Naive thymus-derived CD4-positive, alpha-beta T cell (primary cell): ENCODE measurements at regions not wholly inside any gene's neighbourhood (a gene's known extent, or its start where the extent isn't known, plus 50 kb on each side); places are given as distances from the start of the nearest gene placed in this dataset.
A peak's percentile ranks its signal among the peaks of the same experiment; 100 is the strongest.

ENCODE experiments used
- ATAC-seq: fragments of 150-1000 bp; cut with Tn5 transposase; 2 replicates; pipeline ENCODE4 v1.10.0; 2021; ENCODE audit warnings: mild to moderate bottlenecking, moderate library complexity
- CTCF ChIA-PET: fragments of 350-600 bp; sonication (Branson Sonifier 250); formaldehyde crosslinking; loops from one replicate; lab custom pipeline; 2021; ENCODE audit warnings: antibody characterized with exemption; lab: Charles Lee
- POLR2A ChIA-PET: fragments of 350-600 bp; sonication (Branson Sonifier 250); formaldehyde crosslinking; loops from one replicate; lab custom pipeline; 2021; ENCODE audit warnings: antibody characterized with exemption, inconsistent platforms; lab: Charles Lee
- DNase-seq, 9 donors: peaks; one replicate each; pipeline versions ENCODE4 v3.0.0 to v3.0.0-alpha.2; 2020 to 2022; ENCODE audit warnings: mixed read lengths in 1 of 9
- H3K27ac ChIP-seq: one replicate; pipeline ENCODE4 v1.7.0; 2013; ENCODE audit warnings: mild to moderate bottlenecking, low read depth, low read length, moderate library complexity
- H3K27me3 ChIP-seq, 2 donors: one replicate each; pipeline ENCODE4 v1.7.0; 2013; ENCODE audit warnings: low read length in 2 of 2, mild to moderate bottlenecking in 2 of 2, moderate library complexity in 2 of 2; ENCODE audit not compliant: control insufficient read depth in 2 of 2, insufficient read depth in 2 of 2
- H3K36me3 ChIP-seq, 3 experiments: 1 replicate in 2 of 3; 2 replicates in 1 of 3; pipeline ENCODE4 v1.7.0; 2013; ENCODE audit warnings: low read length in 3 of 3, mild to moderate bottlenecking in 3 of 3, moderate library complexity in 1 of 3; ENCODE audit not compliant: insufficient read depth in 3 of 3, control insufficient read depth in 2 of 3
- H3K4me1 ChIP-seq, 2 donors: one replicate each; pipeline ENCODE4 v1.7.0; 2013; ENCODE audit warnings: low read length in 2 of 2, mild to moderate bottlenecking in 2 of 2, moderate library complexity in 1 of 2; ENCODE audit not compliant: control insufficient read depth in 2 of 2, insufficient read depth in 2 of 2
- H3K4me3 ChIP-seq: 2 replicates; pipeline ENCODE4 v1.7.0; 2013; ENCODE audit warnings: mild to moderate bottlenecking, low read length
- H3K9me3 ChIP-seq, 3 experiments: 1 replicate in 2 of 3; 2 replicates in 1 of 3; pipeline ENCODE4 v1.7.0; 2013; ENCODE audit warnings: low read length in 3 of 3; ENCODE audit not compliant: control insufficient read depth in 2 of 3
- H3K27ac Mint-ChIP-seq, 9 donors: one replicate each; pipeline ENCODE4 v1.8.0; 2020 to 2022; ENCODE audit warnings: mixed read lengths in 9 of 9, mild to moderate bottlenecking in 8 of 9, moderate library complexity in 5 of 9, inconsistent platforms in 2 of 9
- H3K27me3 Mint-ChIP-seq, 5 donors: one replicate each; pipeline ENCODE4 v1.8.0; 2021 to 2022; ENCODE audit warnings: mixed read lengths in 5 of 5, mild to moderate bottlenecking in 1 of 5
- H3K36me3 Mint-ChIP-seq, 5 donors: one replicate each; pipeline ENCODE4 v1.8.0; 2020 to 2022; ENCODE audit warnings: mixed read lengths in 5 of 5, mild to moderate bottlenecking in 3 of 5, inconsistent platforms in 1 of 5
- H3K4me1 Mint-ChIP-seq, 7 donors: one replicate each; pipeline ENCODE4 v1.8.0; 2020 to 2022; ENCODE audit warnings: mixed read lengths in 7 of 7, mild to moderate bottlenecking in 3 of 7, inconsistent platforms in 1 of 7
- H3K4me3 Mint-ChIP-seq, 10 donors: one replicate each; pipeline ENCODE4 v1.8.0; 2020 to 2022; ENCODE audit warnings: mild to moderate bottlenecking in 10 of 10, mixed read lengths in 10 of 10, moderate library complexity in 6 of 10, inconsistent platforms in 2 of 10
- H3K9me3 Mint-ChIP-seq, 11 donors: one replicate each; pipeline ENCODE4 v1.8.0; 2020 to 2022; ENCODE audit warnings: mixed read lengths in 11 of 11, mild to moderate bottlenecking in 4 of 11, inconsistent platforms in 1 of 11, moderate library complexity in 1 of 11
- intact Hi-C, 2 donors: fragments of 100-400 bp; cut with micrococcal nuclease; formaldehyde crosslinking; loops; one replicate each; pipeline ENCODE4 v1.15.1; 2023

- intact Hi-C loops, result no loop called here
- ChIA-PET CTCF (interaction anchor here (0.6 kb wide), 1 partner anchor 15 kb away, joined by 4 read pairs; no protein-coding TSS in a partner anchor), POLR2A (no interaction called here)
- no peaks in the 10 kb centered on the region for H3K36me3 ChIP-seq
- H3K27ac ChIP-seq, result no peak overlapping the region
- H3K36me3 Mint-ChIP-seq, result peaks cover 0 to 4% (median 0%) of the 10 kb centered on the region in 5 donors
- H3K4me3 ChIP-seq, result no peak overlapping the region
- no peaks in the 10 kb centered on the region for H3K27me3 ChIP-seq
- H3K27me3 Mint-ChIP-seq, result peaks cover 10 to 25% (median 15%) of the 10 kb centered on the region in 5 donors
- H3K27ac Mint-ChIP-seq, result no peak overlapping the region
- no peak overlapping the region for H3K4me3 Mint-ChIP-seq
- H3K4me1 Mint-ChIP-seq, result peaks cover 0 to 2% (median 0%) of the 10 kb centered on the region in 7 donors
- no peak for ATAC-seq
- no peaks in the 10 kb centered on the region for H3K4me1 ChIP-seq
- DNase-seq, result no peak
- no peaks in the 10 kb centered on the region for H3K9me3 ChIP-seq
- peaks cover 0 to 5% (median 2%) of the 10 kb centered on the region in 11 donors for H3K9me3 Mint-ChIP-seq
Measured at GRCh38 chr14:49505041-49505766, 81.0 kb downstream of the RPS29 start.

GRCh38 chr14:49497725-49498348 is 88.3 kb downstream of the RPS29 start:
- ATAC-seq (peak; percentile 85), DNase-seq (peak in 7 of 9 donors; percentile 11 to 59 (median 40))
- Histone ChIP-seq H3K27me3 (no peaks in the 10 kb centered on the region), H3K9me3 (no peaks in the 10 kb centered on the region), H3K4me3 (no peak overlapping the region), H3K4me1 (no peaks in the 10 kb centered on the region), H3K27ac (no peak overlapping the region), H3K36me3 (no peaks in the 10 kb centered on the region)
- Mint-ChIP-seq H3K36me3 (no peaks in the 10 kb centered on the region), H3K27me3 (peaks cover 5 to 32% (median 20%) of the 10 kb centered on the region in 5 donors), H3K27ac (no peak overlapping the region), H3K4me1 (peaks cover 0 to 5% (median 0%) of the 10 kb centered on the region in 7 donors), H3K4me3 (no peak overlapping the region), H3K9me3 (no peaks in the 10 kb centered on the region)
- ChIA-PET POLR2A (interaction anchor here (0.6 kb wide), 1 partner anchor 87 kb away, joined by 4 read pairs; no protein-coding TSS in a partner anchor), CTCF (interaction anchor here (0.6 to 3.3 kb wide), 4 partner anchors 21 to 42 kb away, joined by 3 to 14 read pairs (median 4); no protein-coding TSS in a partner anchor)
- intact Hi-C loops, result loop anchor here (1.0 kb wide), 2 partner anchors 36 to 88 kb away; partner anchors contain the start of gene RPS29 (in 1 of the 2)

- Mint-ChIP-seq H3K36me3 (no peaks in the 10 kb centered on the region), H3K27ac (peak overlapping the region in 1 of 9 donors; percentile 56), H3K27me3 (peaks cover 5 to 37% (median 20%) of the 10 kb centered on the region in 5 donors), H3K4me1 (peaks cover 0 to 5% (median 0%) of the 10 kb centered on the region in 7 donors), H3K9me3 (no peaks in the 10 kb centered on the region), H3K4me3 (no peak overlapping the region)
- ATAC-seq, result no peak
- no peak overlapping the region for H3K4me3 ChIP-seq
- ChIA-PET CTCF (interaction anchor here (0.6 to 3.3 kb wide), 4 partner anchors 20 to 41 kb away, joined by 3 to 14 read pairs (median 4); no protein-coding TSS in a partner anchor), POLR2A (no interaction called here)
- H3K27ac ChIP-seq, result no peak overlapping the region
- H3K9me3 ChIP-seq, result no peaks in the 10 kb centered on the region
- intact Hi-C loops, result loop anchor here (1.0 kb wide), 1 partner anchor 35 kb away; no protein-coding TSS in a partner anchor
- no peaks in the 10 kb centered on the region for H3K36me3 ChIP-seq
- DNase-seq, result no peak
- H3K27me3 ChIP-seq, result no peaks in the 10 kb centered on the region
- H3K4me1 ChIP-seq, result no peaks in the 10 kb centered on the region
Measured at GRCh38 chr14:49497267-49497666, 88.9 kb downstream of the RPS29 start.

- no peaks in the 10 kb centered on the region for H3K9me3 Mint-ChIP-seq
Measured at GRCh38 chr14:49494836-49495235, 91.3 kb downstream of the RPS29 start.

GRCh38 chr14:49493557-49493956 is 92.6 kb downstream of the RPS29 start:
- Histone ChIP-seq H3K4me1 (no peaks in the 10 kb centered on the region), H3K27me3 (no peaks in the 10 kb centered on the region), H3K9me3 (no peaks in the 10 kb centered on the region), H3K4me3 (no peak overlapping the region), H3K36me3 (no peaks in the 10 kb centered on the region), H3K27ac (no peak overlapping the region)
- POLR2A ChIA-PET, result no interaction called here
- intact Hi-C loops, result no loop called here
- Mint-ChIP-seq H3K36me3 (no peaks in the 10 kb centered on the region), H3K27ac (no peak overlapping the region), H3K4me3 (no peak overlapping the region), H3K4me1 (peaks cover 0 to 5% (median 0%) of the 10 kb centered on the region in 7 donors), H3K27me3 (peaks cover 0 to 24% (median 5%) of the 10 kb centered on the region in 5 donors), H3K9me3 (peaks cover 0 to 1% (median 0%) of the 10 kb centered on the region in 11 donors)
- ATAC-seq, result no peak
- CTCF ChIA-PET, result no interaction called here
- no peak for DNase-seq

More at GRCh38 chr14:49494836-49495235, 91.3 kb downstream of the RPS29 start:
- no peak overlapping the region for H3K4me3 ChIP-seq
- Mint-ChIP-seq H3K27ac (no peak overlapping the region), H3K36me3 (no peaks in the 10 kb centered on the region), H3K4me3 (no peak overlapping the region), H3K27me3 (peaks cover 0 to 24% (median 8%) of the 10 kb centered on the region in 5 donors), H3K4me1 (peaks cover 0 to 5% (median 0%) of the 10 kb centered on the region in 7 donors)
- H3K9me3 ChIP-seq, result no peaks in the 10 kb centered on the region
- ATAC-seq, result no peak
- intact Hi-C loops, result no loop called here
- no peaks in the 10 kb centered on the region for H3K36me3 ChIP-seq
- DNase-seq, result no peak
- H3K27me3 ChIP-seq, result no peaks in the 10 kb centered on the region
- ChIA-PET CTCF (no interaction called here), POLR2A (no interaction called here)
- no peaks in the 10 kb centered on the region for H3K4me1 ChIP-seq
- H3K27ac ChIP-seq, result no peak overlapping the region

- H3K27me3 Mint-ChIP-seq, result peaks cover 0 to 28% (median 9%) of the 10 kb centered on the region in 5 donors
- ChIA-PET CTCF (no interaction called here), POLR2A (no interaction called here)
- H3K4me3 ChIP-seq, result no peak overlapping the region
- no peaks in the 10 kb centered on the region for H3K36me3 Mint-ChIP-seq
- no peak for ATAC-seq
- no peak overlapping the region for H3K27ac Mint-ChIP-seq
- no peaks in the 10 kb centered on the region for H3K4me1 Mint-ChIP-seq
- H3K27me3 ChIP-seq, result no peaks in the 10 kb centered on the region
- no peaks in the 10 kb centered on the region for H3K9me3 ChIP-seq
- no peak overlapping the region for H3K4me3 Mint-ChIP-seq
- H3K36me3 ChIP-seq, result no peaks in the 10 kb centered on the region
- no peak for DNase-seq
- H3K9me3 Mint-ChIP-seq, result peaks cover 0 to 1% (median 0%) of the 10 kb centered on the region in 11 donors
- intact Hi-C loops, result no loop called here
- H3K4me1 ChIP-seq, result no peaks in the 10 kb centered on the region
- H3K27ac ChIP-seq, result no peak overlapping the region
Measured at GRCh38 chr14:49492151-49492550, 94.0 kb downstream of the RPS29 start.
